Hematopoietic multipotent progenitor cell treated with erythropoietin and hydrocortisone succinate and interleukin-3 and kit ligand, for 8 days (in vitro differentiated cells): ENCODE measurements at regions not wholly inside any gene's neighbourhood (a gene's known extent, or its start where the extent isn't known, plus 50 kb on each side); places are given as distances from the start of the nearest gene placed in this dataset.

Source experiments
- DNase-seq: peaks from one replicate; pipeline ENCODE4 v3.0.0-alpha.2; 2015

DNA sequence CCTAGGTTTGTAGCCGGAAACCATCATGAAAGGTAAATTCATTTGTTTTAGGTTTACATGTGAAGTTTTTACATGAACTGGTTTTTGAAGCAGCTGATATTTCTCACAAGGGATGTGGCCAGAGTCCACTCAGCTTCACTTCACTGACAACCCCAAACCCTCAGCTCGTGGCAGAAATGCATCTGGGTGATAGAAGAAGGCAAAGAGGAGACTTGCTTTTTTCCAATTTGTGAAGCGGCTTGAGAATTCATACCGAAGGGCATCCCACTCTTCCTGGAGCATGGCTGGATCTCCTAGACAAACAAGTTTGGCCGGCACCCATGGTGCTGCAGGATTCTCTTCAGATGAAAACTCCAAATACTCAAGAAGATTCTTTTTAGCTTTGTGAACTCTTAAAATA is 392.8 kb upstream of the CNR1 start:
- no peak for DNase-seq

DNA sequence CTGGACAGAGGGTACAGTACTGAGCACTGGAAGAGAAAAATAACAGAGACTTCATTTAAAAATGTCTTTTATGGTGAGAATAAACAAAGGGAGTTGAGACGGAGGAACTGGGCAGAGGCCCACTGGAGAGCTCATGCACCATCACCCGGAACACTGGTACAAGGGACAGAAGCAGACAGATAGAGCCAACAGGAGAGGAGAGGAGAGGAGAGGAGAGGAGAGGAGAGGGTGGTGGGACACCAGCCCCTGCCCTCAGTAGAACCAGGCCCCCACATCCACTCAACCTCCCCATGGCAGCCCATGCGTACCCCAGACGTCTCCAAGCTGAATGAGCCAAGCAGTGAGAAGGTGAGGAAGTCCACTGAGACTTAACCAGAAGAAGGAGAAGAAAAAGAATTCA is 390.5 kb upstream of the CNR1 start:
- no peak for DNase-seq

DNA sequence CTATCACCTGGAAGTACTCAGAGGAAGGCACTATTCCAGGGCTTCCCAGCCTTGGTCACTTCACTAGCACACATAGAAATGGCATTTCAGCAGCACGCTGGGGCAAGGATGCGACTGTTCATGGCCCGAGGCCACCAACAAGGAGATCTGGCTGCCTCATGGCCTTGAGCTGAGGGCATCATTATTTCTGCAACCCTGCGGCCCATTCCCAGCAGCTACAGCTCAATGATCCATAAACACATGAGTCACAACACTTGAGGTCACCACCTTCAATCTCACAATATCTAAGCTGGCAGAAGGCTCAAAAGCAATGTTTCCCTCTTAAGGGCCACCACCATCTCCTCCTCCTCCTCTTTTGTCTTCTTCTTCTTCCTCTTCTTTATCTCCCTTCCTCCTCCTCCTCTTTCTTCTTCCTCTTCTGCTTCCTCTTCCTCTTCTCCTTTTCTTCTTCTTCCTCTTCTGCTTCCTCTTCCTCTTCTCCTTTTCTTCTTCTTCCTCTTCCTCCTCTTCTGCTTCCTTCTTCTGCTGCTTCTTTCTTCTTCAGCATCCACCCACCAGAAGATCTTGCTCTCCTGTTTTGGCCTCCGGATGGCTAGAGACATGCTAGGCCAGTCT is 382.9 kb upstream of the CNR1 start:
- no peak for DNase-seq

DNA sequence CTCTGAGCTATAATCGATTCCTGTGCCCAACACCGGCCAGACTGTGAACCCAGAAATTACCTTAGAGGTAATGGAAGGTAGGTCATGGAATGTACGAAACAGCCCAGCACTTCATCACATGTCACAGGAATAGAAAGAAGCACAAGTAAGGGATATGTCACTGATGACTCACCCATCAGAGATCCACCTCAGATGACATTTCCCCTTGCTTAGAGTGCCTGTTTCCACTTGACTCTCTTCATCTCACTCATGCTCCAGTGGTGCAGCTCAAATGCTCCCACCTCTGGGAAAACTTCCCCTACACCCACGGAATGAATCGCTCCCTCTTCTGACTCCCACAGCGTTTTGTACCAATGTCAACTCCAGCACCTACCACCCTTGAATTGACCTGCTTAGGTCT is 381.6 kb upstream of the CNR1 start:
- no peak for DNase-seq

DNA sequence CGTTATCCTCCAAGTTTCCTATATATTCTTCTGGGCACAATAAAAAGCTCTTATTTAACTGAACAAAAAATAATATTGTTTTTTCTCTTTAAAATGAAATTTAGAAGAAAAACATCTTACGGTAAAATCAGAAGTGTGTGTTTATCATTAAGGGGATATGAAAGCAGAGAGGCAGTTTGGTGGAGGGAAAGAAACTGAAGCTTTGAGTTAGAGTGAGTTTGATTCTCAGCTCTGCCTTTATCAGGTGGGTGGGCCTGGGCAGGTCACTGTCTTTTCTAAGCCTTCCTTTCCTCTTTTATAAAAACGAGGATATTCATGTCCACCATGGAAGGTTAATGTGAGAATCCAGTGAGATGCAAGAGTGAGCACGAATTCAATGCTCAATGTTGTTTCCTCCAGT is 379.8 kb upstream of the CNR1 start:
- no peak for DNase-seq

DNA sequence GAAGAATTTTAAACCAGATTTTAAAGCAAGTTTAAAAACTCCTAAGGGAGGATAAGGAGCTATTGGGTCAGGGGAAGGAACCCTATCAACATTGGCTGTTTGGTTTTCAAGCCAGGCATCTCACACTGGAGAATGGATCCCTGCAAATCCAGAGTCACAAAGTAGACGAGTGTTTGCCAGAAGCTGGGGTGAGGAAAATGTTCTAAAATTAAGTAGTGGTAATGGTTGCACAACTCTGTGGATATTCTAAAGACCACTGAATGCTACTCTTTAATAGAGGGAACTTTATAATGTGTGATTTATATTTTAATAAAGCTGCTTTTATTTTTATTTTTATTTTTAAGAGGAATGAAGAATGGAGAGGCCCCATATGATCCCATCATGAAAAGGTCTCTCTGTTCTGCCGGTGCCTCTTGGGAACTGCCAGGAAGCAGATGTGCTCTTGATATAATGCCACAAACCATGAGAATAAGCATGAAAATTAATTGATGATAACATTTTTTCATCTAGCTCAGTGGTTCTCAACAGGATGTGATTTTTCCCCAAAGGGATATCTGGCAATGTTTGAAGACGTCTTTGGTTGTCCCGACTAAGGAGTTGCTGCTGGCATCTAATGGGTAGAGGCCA is 379.0 kb upstream of the CNR1 start:
- DNase-seq, result no peak

DNA sequence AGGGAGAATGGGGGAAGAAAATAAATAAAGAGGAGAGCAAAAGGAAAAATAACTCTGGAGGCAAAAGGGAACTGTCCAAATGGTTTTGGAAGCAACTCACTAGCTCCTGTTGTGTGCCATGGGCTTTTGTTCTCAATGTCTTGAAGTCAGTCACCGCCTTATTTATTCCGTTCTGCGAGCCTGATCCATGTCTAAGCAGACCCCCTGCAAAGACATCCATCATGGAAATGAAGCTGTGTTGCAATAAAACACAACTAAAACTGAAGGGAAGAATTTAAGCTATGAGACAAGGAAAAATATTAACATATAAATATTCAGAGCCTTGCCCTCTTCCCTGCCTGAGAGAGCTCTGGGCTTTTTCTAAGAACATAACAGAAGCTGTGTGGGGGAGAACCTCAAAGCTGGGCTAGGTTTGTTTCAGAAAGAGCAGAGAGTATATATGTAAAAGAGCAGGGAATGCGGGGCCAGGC is 373.2 kb upstream of the CNR1 start:
- no peak for DNase-seq

DNA sequence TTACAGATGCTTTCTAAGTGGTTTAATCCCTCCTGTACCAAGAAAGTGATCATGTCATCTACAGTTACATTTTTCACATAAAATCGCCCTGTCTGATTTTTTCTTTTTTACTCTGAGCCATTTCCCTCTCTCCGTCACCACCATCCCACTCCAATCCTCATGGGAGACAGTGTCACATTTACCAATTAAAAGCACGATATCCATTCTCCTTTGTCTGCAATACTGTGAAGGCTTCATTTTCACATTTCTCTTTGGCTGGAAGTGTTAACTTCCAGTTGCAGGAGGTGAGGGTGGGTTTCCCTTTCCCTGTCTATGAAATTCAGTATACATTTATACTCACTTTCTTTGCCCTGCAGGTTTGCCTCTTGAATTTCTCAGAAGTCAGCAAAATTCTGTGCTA is 372.7 kb upstream of the CNR1 start:
- DNase-seq, result no peak

DNA sequence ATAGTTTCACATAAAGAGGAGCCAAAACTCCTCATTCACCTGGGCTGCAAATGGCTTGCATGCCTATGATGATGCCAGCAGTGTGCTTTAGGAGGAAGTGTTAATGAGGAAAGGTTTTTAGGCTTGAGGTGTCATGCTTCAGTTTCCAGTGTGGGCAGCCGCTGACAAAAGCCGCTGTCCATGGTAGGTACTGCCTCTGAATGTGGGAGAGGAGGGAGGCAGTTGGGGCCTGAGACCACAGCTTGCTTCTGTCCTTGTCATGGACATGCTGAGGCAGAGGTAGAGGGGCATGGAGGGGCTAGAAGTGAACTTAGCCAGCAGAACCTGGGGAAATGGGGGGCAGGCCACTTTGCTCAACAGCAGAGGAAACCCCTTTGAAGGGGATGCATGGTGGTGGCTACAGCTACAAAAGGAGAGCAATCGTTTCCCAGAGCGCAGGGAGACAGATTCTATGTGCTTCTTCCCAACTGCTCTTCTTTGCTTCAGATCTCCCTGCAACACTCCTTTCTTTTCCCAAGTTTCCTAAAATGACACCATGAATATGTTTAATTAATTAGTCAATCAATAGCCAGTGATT is 372.1 kb upstream of the CNR1 start:
- no peak for DNase-seq

DNA sequence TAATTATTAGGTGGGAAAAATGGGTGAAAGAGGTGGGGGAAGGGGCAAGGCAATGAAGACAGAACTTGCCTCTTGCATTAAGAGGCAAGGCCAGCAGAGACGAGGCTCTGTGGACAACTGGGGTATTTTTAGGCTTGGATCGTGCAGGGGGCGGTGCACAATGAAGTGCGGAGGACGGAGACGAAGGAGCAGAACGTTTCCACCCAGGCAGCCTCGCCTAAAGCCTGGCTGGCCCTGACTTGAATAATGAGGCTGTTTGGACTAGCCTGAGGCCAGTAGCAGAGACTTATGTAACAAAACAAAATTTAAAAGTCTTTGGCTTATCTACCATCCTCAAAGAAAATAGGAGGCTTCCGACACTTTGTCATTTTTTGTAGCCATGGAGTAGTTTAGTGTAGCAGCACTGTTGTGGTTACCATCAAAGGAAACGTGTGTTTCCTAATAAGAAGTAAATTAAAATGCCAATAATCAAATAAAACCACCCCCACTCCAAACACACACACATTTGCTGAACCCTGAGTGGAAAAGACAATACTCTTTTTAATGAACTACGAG is 370.0 kb upstream of the CNR1 start:
- DNase-seq, result no peak

DNA sequence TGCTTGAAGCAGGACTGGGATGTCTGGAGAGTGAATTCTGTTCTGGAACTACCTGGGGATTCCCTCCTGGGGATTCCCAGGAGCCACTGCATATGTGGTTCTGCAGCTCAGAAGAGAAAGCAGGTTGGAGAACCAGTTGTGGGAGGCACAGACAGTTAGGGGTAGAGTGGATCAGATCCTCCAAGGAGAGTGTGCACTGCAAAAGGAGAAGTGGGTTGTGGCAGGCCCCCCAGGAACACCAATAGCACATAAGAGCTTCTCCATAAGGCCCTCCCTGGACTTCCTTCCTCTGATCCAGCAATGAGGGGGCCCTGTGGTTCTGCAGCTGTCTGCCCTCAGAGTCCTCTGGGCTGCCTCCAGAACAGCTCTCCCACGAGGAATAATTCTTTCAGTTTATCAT is 369.2 kb upstream of the CNR1 start:
- no peak for DNase-seq

DNA sequence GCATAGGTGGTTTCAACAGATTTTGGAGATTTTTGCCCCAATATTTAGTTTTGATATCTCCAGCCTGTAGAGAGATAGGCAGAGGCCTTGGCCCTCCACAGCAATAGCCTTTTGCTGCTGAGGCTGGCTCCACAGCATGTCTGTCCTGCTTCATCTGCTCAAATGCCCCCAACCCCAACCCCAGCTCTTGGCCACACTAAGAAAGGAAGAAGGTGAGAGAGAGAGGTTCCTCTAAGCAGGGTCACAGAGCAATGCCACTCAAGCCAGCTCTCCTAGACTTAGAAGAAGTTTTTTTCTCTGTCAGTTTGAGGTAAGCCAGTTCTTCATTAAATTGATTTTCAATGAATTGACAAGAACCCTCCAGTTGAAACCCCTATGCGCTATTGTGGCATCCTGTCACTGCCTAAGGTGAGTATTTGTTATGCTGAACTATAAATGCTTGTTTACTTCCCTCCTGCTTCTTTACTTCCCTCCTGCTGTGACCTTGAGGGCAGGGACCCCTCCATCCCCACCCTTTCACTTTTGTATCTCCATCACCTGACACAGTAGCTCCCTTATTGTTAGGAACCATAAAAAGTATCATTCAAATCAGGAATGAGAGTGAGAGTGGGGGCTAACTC is 366.2 kb upstream of the CNR1 start:
- DNase-seq, result no peak

DNA sequence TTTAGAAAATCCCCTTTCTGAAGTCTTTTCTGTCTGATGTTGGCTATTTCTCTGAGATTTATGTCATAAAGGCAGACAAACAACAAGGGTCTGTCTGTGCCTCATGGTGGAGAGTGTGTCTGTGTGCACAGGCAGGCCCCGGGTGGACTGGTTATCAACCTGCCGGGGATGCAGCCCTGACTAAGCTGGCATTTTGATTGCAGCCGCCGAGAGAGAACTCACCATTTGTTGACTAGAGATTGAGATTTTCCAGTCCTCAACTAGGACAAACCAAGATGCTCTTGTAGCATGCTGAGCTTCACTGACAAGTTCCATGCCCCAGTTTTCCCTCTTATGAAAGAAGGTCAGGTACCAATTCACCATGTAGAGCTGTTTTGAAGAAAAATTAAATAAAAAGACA is 363.6 kb upstream of the CNR1 start:
- no peak for DNase-seq

DNA sequence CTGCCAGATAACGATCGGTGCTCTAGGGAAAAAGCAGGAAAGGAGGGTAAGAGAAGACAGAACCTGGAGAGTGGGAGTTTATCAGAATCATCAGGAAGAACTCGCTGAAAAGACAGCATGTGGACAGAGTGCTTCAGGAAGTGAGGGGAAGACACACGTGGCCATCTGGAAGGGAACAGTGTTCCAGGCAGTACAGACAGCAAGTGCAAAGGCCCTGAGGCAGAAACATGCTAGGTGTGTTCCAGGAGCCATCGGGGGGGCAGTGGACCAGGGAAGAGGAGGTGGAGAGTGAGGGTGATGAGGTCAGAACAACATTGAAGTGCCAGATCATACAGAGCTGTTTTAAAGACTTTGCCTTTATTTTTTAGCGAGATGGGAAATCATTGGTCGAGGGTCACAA is 354.3 kb upstream of the CNR1 start:
- DNase-seq, result no peak

DNA sequence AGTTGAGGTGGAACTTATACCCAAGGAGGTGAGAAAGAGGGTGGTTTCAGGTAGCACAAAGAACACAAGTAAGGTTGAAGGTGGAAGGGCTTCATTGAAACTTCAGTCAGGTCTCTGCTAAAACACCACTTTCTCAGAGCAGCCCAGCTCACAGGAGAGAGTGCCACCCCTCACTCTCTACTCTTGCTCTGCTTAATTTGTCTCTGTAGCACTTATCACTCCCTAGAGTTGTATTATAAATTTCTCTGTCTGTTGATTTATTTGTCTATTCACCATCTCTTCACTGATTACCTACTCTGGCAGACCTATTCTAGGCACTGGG is 353.8 kb upstream of the CNR1 start:
- no peak for DNase-seq

DNA sequence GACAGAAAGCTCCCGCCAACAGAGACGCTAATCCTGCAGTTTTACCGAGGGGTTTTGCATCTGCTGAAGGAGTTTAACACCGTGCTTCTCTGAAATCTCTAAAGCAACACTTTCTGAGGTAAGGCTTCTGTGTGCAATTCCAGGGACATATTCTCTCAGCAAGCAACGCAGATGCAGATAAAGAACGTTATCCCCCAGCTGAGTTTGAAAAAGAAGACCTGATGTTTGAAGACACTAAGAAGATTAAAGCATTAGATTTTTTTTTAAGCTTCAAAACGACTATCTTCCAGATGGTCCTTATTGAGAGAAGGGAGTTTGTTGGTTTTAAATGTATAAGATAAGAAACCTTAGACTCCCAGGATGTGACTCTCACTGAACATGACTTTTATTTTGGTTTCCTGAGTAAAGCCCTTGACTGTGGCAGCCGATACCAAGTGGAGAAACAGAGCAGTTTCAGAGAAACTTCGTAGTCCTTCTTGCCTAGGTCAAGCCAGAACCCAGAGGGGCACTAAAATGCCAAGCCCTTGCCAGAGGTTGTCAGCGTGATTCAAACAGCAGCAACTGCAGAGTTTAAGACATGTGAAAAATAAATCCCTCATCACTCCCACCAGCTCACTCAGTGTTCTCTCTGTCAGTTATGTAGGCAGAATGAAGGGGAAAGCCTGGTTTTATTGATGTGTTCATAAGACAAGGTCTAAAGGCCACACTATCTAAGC is 353.3 kb upstream of the CNR1 start:
- DNase-seq, result no peak

DNA sequence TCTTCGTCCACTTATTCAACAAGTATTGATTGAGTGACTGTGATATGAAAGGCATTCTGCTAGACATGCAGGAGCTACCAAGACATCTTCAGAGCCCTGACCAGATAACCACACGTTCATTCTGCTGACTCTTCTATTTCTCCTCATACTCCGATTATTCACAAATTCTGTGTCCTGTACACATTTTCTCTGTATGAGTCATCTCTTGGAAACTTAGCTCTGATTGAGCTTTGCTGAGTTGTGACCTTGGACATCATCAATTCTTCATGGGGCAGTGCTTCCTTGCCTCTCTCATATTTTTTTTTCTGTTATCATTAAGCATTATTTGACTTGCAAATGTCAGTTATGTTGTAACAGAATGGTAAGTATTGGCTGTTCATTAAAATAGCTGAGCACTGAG is 351.6 kb upstream of the CNR1 start:
- DNase-seq, result no peak

DNA sequence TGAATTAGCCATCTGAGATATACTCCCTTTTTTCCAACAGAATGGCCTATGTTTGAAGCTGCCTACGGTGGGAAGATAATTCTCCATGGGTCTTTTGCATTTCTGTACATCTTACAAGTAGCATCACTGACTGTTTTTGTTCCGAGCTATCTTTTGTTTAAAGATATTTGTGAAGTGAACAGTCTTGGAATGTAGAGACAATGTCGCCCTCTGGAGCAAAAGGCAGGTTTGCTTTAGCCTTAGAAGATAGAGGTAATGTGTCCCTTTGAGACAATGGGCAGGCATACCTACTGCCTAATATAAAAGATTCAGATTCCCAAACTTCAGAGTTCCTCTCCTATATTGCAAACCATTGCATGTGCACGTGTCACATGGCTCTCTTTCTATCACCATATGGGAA is 347.8 kb upstream of the CNR1 start:
- DNase-seq, result no peak

DNA sequence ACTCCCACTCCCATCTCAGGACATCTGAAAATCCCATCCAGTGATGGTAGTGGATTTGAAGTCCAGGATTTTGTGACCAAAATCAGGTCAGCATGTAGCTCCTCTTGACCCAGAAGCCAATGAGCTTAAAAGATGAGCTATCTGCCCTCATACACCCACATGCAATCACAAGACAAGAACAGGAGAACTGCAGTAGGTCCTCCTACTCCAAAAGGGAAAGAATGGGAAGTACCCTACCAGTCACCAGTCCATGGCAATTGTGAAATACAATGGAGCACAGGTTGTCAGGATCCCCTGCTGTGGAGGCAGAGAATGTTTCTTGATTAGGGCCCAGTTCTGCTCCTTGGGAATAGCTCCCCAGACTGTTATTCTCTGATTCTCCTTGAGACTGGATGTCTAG is 347.3 kb upstream of the CNR1 start:
- DNase-seq, result no peak

DNA sequence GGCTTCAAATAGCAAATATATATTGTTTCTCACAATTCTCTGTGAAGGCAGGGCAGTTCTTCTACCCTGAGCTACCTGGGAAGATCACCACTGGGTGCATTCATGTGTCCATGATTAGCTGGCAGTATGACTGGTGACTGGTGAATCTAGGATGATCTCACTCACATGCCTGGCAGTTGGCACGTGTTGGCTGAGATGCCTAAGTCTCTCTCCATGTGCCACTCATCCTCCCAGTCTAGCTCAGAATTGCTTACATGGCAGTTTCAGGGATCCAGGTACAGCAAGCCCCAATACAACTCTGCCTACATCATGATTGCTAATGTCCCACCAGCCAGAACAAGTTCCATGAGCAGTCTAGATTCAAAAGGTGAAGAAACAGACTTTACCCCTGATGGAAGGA is 346.8 kb upstream of the CNR1 start:
- DNase-seq, result no peak

DNA sequence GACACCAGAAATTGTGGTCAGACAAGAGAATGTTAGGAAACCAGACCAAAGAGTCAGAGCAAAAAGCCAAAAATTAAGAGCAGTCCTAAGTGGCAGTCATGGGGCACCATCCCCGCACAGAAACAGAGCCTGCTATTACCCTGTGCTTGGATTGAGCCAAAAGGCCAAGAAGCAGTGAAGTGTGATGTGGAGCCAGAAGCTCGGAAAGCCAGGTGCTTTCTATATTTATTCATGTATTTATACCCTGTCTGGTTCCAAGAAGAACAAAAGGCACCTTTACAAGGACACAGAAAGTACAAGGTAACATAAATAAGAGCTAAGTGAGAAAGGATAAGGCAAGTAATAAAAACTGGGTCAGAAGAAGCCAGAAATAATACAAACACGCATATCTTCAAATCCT is 336.2 kb upstream of the CNR1 start:
- DNase-seq, result no peak

DNA sequence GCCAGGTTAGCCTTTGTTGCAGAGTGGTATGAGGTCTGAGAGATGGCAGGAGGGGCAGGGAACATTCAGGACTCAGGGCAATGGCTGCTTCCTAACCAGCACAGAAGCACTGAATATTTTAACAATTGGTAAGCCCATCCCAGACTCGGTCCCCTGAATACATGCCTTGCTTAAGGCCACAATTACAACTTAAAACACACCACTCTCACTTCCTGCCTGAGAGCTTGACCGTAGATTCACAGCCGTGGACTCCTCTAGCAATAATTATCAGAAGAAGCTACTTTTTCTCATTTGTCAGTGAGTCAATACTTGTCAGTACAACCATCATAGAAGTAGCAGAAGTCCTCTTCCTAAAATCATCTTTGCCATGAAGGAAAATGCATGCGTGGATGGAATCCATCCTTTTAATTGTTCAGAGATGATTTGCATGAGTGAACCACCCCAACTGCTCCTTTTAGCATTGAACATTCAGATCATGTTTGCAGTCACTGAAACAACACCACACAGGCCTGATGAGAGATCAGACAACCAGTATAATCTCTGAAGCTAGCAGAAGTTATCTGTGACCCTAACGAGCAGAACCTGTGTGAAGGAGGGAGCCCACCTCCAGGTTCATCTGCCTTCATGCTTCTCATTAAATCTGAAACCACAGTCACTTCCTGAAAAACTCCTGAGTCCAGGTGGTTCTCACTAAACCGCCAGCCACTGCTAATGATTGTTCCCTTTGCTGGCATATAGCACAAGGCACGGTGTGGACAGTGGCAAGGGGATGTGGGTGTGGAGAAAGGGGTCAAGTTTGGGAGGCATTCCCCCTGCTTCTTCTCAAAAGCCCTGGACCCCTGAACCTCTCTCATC is 333.9 kb upstream of the CNR1 start:
- no peak for DNase-seq

DNA sequence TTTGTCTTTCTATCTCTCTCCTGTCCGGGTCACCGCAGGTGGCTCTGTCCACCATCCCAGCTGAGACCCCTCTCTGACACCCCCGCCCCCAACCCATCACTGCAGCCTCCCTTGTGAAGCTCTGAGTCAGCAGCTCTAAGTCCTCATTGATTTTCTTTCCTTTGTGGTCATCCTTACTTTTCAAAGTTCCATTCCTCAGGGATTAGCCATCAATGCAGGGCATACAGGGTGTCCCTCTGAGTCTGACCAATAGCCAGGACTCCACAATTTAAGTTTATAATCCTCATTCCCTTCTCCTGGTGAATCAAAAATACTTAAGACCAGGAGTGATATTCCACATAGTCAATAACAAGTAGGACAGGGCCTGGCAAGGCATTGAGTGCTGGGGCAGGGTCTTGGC is 333.3 kb upstream of the CNR1 start:
- DNase-seq, result no peak
